B cell (primary cell): ENCODE measurements at regions not wholly inside any gene's neighbourhood (a gene's known extent, or its start where the extent isn't known, plus 50 kb on each side); places are given as distances from the start of the nearest gene placed in this dataset.

ENCODE experiments used
- CTCF ChIP-seq: fragments of 200-600 bp; IDR thresholded peaks from one replicate; pipeline ENCODE4 v1.8.0; 2022; ENCODE audit warnings: antibody characterized with exemption, mild to moderate bottlenecking
- EZH2 ChIP-seq: IDR thresholded peaks from 2 replicates; pipeline ENCODE4 v1.6.1; 2012; ENCODE audit warnings: borderline replicate concordance, low read depth, mild to moderate bottlenecking, moderate library complexity, low read length; ENCODE audit not compliant: insufficient read depth, poor library complexity, severe bottlenecking

GRCh38 chr6:22891934-22892333 is 322.6 kb downstream of the HDGFL1 start:
- TF ChIP-seq CTCF = no peak
- TF ChIP-seq EZH2 = no peak
